HepG2 (cell line): ENCODE measurements at regions not wholly inside any gene's neighbourhood (a gene's known extent, or its start where the extent isn't known, plus 50 kb on each side); places are given as distances from the start of the nearest gene placed in this dataset.

Experiments
- ATAC-seq: fragments of 200-7000 bp; cut with Tn5 transposase; 3 replicates; pipeline ENCODE4 v1.9.1; 2020; ENCODE audit warnings: mild to moderate bottlenecking, moderate library complexity
- BruUV-seq: library from RNA; stranded (reverse); fragments of 400-500 nt; replicated peaks from 2 replicates; lab custom pipeline; 2021; lab: Mats Ljungman, UMichigan
- CTCF ChIA-PET: fragments of 300-600 bp; formaldehyde crosslinking; extraction: SDS; loops from one replicate; lab custom pipeline; 2021; ENCODE audit warnings: low total read pairs, inconsistent platforms, low intra/inter-chr PET ratio; lab: Yijun Ruan, JAX
- POLR2A ChIA-PET: fragments of 350-600 bp; sonication (Branson Sonifier 250); formaldehyde crosslinking; loops from one replicate; lab custom pipeline; 2020; ENCODE audit warnings: antibody characterized with exemption, inconsistent platforms; lab: Yijun Ruan, JAX
- DNase-seq: peaks from one replicate; pipeline ENCODE4 v3.0.0-alpha.2; 2015; ENCODE audit warnings: low spot score
- FAIRE-seq: peaks from 3 replicates; lab custom pipeline; 2011; peaks lifted over from hg19 to GRCh38; lab: Jason Lieb, UNC
- H2AFZ ChIP-seq: one replicate; pipeline ENCODE4 v1.6.1; 2011; ENCODE audit warnings: low read length, inconsistent platforms
- H3K27ac ChIP-seq: fragments of 300-600 bp; 3 replicates; pipeline ENCODE4 v1.8.0; 2011; ENCODE audit warnings: mixed run types, mild to moderate bottlenecking, mixed read lengths, low read length, inconsistent platforms; ENCODE audit not compliant: insufficient read depth; ENCODE audit errors: extremely low read length
- H3K27me3 ChIP-seq, 2 experiments: fragments of 200-600 bp in 1 of 2; 2 replicates in 1 of 2; 3 replicates in 1 of 2; pipeline versions ENCODE4 v1.6.0 to v1.8.0; 2011; ENCODE audit warnings: low read length in 2 of 2, mild to moderate bottlenecking in 2 of 2, moderate library complexity in 2 of 2, inconsistent platforms in 1 of 2; ENCODE audit not compliant: insufficient read depth in 2 of 2, control insufficient read depth in 1 of 2
- H3K36me3 ChIP-seq, 2 experiments: fragments of 200-600 bp in 1 of 2; replicated peaks in 1 of 2; 2 replicates in 1 of 2; 3 replicates in 1 of 2; pipeline versions ENCODE4 v1.5.1 to v1.8.0; 2011; ENCODE audit warnings: low read length in 2 of 2, inconsistent platforms in 1 of 2; ENCODE audit not compliant: insufficient read depth in 2 of 2, control insufficient read depth in 1 of 2
- H3K4me1 ChIP-seq: 2 replicates; pipeline ENCODE4 v1.5.1; 2012; ENCODE audit warnings: low read length, inconsistent platforms; ENCODE audit not compliant: insufficient read depth
- H3K4me2 ChIP-seq: 2 replicates; pipeline ENCODE4 v1.6.0; 2011; ENCODE audit warnings: low read depth, low read length, inconsistent platforms
- H3K4me3 ChIP-seq, 3 experiments: fragments of 200-600 bp in 1 of 3; sonication (generic), shearing (Covaris generic) in 1 of 3; replicated peaks in 1 of 3; 2 replicates each; pipeline ENCODE4 v1.5.1; 2011 to 2016; ENCODE audit warnings: low read length in 3 of 3, inconsistent platforms in 2 of 3, low read depth in 2 of 3, mild to moderate bottlenecking in 2 of 3, control low read depth in 1 of 3, mixed read lengths in 1 of 3; ENCODE audit not compliant: insufficient read depth in 1 of 3
- H3K79me2 ChIP-seq: one replicate; pipeline ENCODE4 v1.6.1; 2011; ENCODE audit warnings: low read length, inconsistent platforms; ENCODE audit not compliant: insufficient read depth
- H3K9ac ChIP-seq: 2 replicates; pipeline ENCODE4 v1.6.0; 2011; ENCODE audit warnings: mild to moderate bottlenecking, low read depth, low read length, inconsistent platforms; ENCODE audit not compliant: insufficient read depth
- H3K9me3 ChIP-seq: 2 replicates; pipeline ENCODE4 v1.5.1; 2012; ENCODE audit warnings: mild to moderate bottlenecking, low read length
- H4K20me1 ChIP-seq: 2 replicates; pipeline ENCODE4 v1.6.0; 2011; ENCODE audit warnings: inconsistent platforms, mild to moderate bottlenecking, low read length, moderate library complexity; ENCODE audit not compliant: insufficient read depth
- CREB3 ChIP-seq: sonication (generic); formaldehyde crosslinking; IDR thresholded peaks from 2 replicates; pipeline ENCODE4 v1.5.0; 2020; ENCODE audit warnings: missing genetic modification reagents
- EEA1 ChIP-seq: sonication (generic); formaldehyde crosslinking; IDR thresholded peaks from 2 replicates; pipeline ENCODE4 v1.5.1; 2020; ENCODE audit warnings: mild to moderate bottlenecking, missing genetic modification reagents, borderline replicate concordance
- EED ChIP-seq: sonication (generic); formaldehyde crosslinking; IDR thresholded peaks from 2 replicates; pipeline ENCODE4 v1.5.0; 2020; ENCODE audit warnings: mild to moderate bottlenecking, missing genetic modification reagents
- IRF9 ChIP-seq: sonication (generic); formaldehyde crosslinking; IDR thresholded peaks from 2 replicates; pipeline ENCODE4 v1.8.0; 2022; ENCODE audit warnings: missing genetic modification reagents, mild to moderate bottlenecking, borderline replicate concordance
- RARG ChIP-seq: sonication (generic); formaldehyde crosslinking; IDR thresholded peaks from 2 replicates; pipeline ENCODE4 v1.4.0; 2020; ENCODE audit warnings: low read depth, mild to moderate bottlenecking, missing genetic modification reagents
- SATB2 ChIP-seq: sonication (generic); formaldehyde crosslinking; IDR thresholded peaks from 2 replicates; pipeline ENCODE4 v1.5.0; 2020; ENCODE audit warnings: missing genetic modification reagents
- ZEB1 ChIP-seq: IDR thresholded peaks from 2 replicates; pipeline ENCODE4 v1.6.1; 2012; ENCODE audit warnings: mild to moderate bottlenecking, low read depth, inconsistent platforms; ENCODE audit not compliant: insufficient replicate concordance
- ZNF30 ChIP-seq: sonication (generic); formaldehyde crosslinking; IDR thresholded peaks from 2 replicates; pipeline ENCODE4 v1.5.0; 2020; ENCODE audit warnings: mild to moderate bottlenecking, missing genetic modification reagents
- ZNF430 ChIP-seq: sonication (generic); formaldehyde crosslinking; IDR thresholded peaks from 2 replicates; pipeline ENCODE4 v1.9.0; 2021; ENCODE audit warnings: mild to moderate bottlenecking, missing genetic modification reagents
- ZNF619 ChIP-seq: sonication (generic); formaldehyde crosslinking; IDR thresholded peaks from 2 replicates; pipeline ENCODE4 v1.4.0; 2020; ENCODE audit warnings: mild to moderate bottlenecking, missing genetic modification reagents
- ZNF850 ChIP-seq: sonication (generic); formaldehyde crosslinking; conservative IDR thresholded peaks from 2 replicates; pipeline ENCODE4 v1.9.0; 2021; ENCODE audit warnings: mild to moderate bottlenecking, missing genetic modification reagents
- WGBS: methylation state at CpG from one replicate; pipeline ENCODE4 v1.1.6; 2017; ENCODE audit warnings: low lambda C conversion rate; 5-methylcytosine and 5-hydroxymethylcytosine counted together
- in situ Hi-C: cut with HindIII; loops from 2 replicates; pipeline ENCODE4 v1.10.0; 2017; ENCODE audit warnings: low pct_unique_long_range_greater_than_20kb; ENCODE audit not compliant: extremely low pct_ligation_motif_present
- intact Hi-C: fragments of 100-400 bp; cut with micrococcal nuclease; formaldehyde crosslinking; loops from one replicate; pipeline ENCODE4 v1.10.0; 2022; ENCODE audit not compliant: unreplicated experiment

GRCh38 chr2:106965611-106966010, 79.6 kb upstream of the ST6GAL2 start:
- Histone ChIP-seq H4K20me1 (no peaks in the 10 kb centered on the region), H3K79me2 (no peaks in the 10 kb centered on the region), H3K4me3 (no peak overlapping the region), H3K4me2 (no peak overlapping the region), H3K9me3 (no peaks in the 10 kb centered on the region), H3K27me3 (no peaks in the 10 kb centered on the region), H2AFZ (no peak overlapping the region), H3K9ac (no peak overlapping the region), H3K4me1 (no peaks in the 10 kb centered on the region), H3K36me3 (no peaks in the 10 kb centered on the region), H3K27ac (no peak overlapping the region)
- TF ChIP-seq EED (CRISPR knock-in tag) (no peak), RARG (CRISPR knock-in tag) (no peak), ZNF619 (CRISPR knock-in tag) (no peak), ZNF430 (CRISPR knock-in tag) (no peak), SATB2 (CRISPR knock-in tag) (no peak), IRF9 (no peak), ZEB1 (no peak), EEA1 (CRISPR knock-in tag) (no peak), CREB3 (CRISPR knock-in tag) (no peak), ZNF30 (no peak), ZNF850 (CRISPR knock-in tag) (no peak)
- FAIRE-seq, result no peak
- ChIA-PET CTCF (no interaction called here), POLR2A (no interaction called here)
- intact Hi-C loops, result no loop called here
- no peak for ATAC-seq
- in situ Hi-C loops, result no loop called here
- WGBS, result 0% methylated on average over 3 of the region's 3 CpGs
- DNase-seq, result no peak
- BruUV-seq, result no TSS peak
